Gastrocnemius medialis (tissue), 4 donors: ENCODE measurements at regions not wholly inside any gene's neighbourhood (a gene's known extent, or its start where the extent isn't known, plus 50 kb on each side); places are given as distances from the start of the nearest gene placed in this dataset.

Experiments
- ATAC-seq, 2 donors: fragments of 150-250 bp; one replicate each; pipeline ENCODE4 v1.9.1; 2016
- DNase-seq, 2 donors: peaks; one replicate each; pipeline ENCODE4 v3.0.0-alpha.2; 2019
- H3K27ac ChIP-seq, 4 donors: fragments of 200-600 bp; sonication (generic); 1 replicate in 1 of 4; 2 replicates in 3 of 4; pipeline ENCODE4 v1.5.1; 2016 to 2018; ENCODE audit warnings: mild to moderate bottlenecking in 2 of 4, moderate library complexity in 1 of 4
- H3K27me3 ChIP-seq, 3 donors: fragments of 200-600 bp; sonication (generic) in 2 of 3; 1 replicate in 1 of 3; 2 replicates in 2 of 3; pipeline versions ENCODE4 v1.5.1 to v1.6.0; 2016 to 2019; ENCODE audit warnings: mild to moderate bottlenecking in 1 of 3, moderate library complexity in 1 of 3
- H3K36me3 ChIP-seq, 2 donors: fragments of 200-600 bp; sonication (generic) in 1 of 2; one replicate each; pipeline ENCODE4 v1.5.1; 2017 to 2018
- H3K4me1 ChIP-seq, 2 donors: fragments of 200-600 bp; sonication (generic) in 1 of 2; one replicate each; pipeline ENCODE4 v1.5.1; 2016 to 2017; ENCODE audit warnings: mild to moderate bottlenecking in 2 of 2
- H3K4me3 ChIP-seq, 4 donors: fragments of 200-600 bp; sonication (generic) in 3 of 4; 1 replicate in 1 of 4; 2 replicates in 3 of 4; pipeline ENCODE4 v1.5.1; 2016 to 2019; ENCODE audit warnings: mild to moderate bottlenecking in 2 of 4
- H3K9me3 ChIP-seq, 3 donors: fragments of 200-600 bp; sonication (generic) in 2 of 3; 1 replicate in 1 of 3; 2 replicates in 2 of 3; pipeline ENCODE4 v1.5.1; 2016 to 2019
- CTCF ChIP-seq, 5 experiments: fragments of 450-650 bp in 3 of 5; fragments of 200-600 bp in 2 of 5; sonication (generic) in 2 of 5; IDR thresholded peaks in 4 of 5; conservative IDR thresholded peaks in 1 of 5; 1 replicate in 4 of 5; 2 replicates in 1 of 5; pipeline ENCODE4 v1.5.1; 2016 to 2019; ENCODE audit warnings: antibody characterized with exemption in 5 of 5, mild to moderate bottlenecking in 3 of 5, moderate library complexity in 3 of 5
- POLR2A ChIP-seq, 2 donors: fragments of 450-650 bp; IDR thresholded peaks; one replicate each; pipeline ENCODE4 v1.6.1; 2017; ENCODE audit warnings: antibody characterized with exemption in 2 of 2, mild to moderate bottlenecking in 2 of 2, moderate library complexity in 2 of 2
- in situ Hi-C, 4 donors: fragments of 200-750 bp; cut with MboI; loops; one replicate each; pipeline versions ENCODE4 v1.15.0 to v1.8.0; 2017; ENCODE audit warnings: low sequenced_read_pairs in 4 of 4
- intact Hi-C: fragments of 100-400 bp; cut with DNase I; formaldehyde crosslinking; loops from one replicate; pipeline ENCODE4 v1.15.1; 2023; ENCODE audit warnings: low total_unique reads

GRCh38 chr5:74169701-74170100 is 470.8 kb downstream of the ENC1 start:
- H3K4me3 ChIP-seq, result no peak overlapping the region
- in situ Hi-C loops (no loop called here), intact Hi-C loops (no loop called here)
- TF ChIP-seq CTCF (IDR thresholded peaks at IDR 0.05 in 4 of 5, conservative IDR thresholded peaks at IDR 0.05 in 1 of 5), result no peak
- TF ChIP-seq POLR2A (IDR thresholded peaks at IDR 0.05), result no peak
- ATAC-seq (no peak), DNase-seq (no peak)
- H3K27me3 ChIP-seq, result no peaks in the 10 kb centered on the region
- H3K27ac ChIP-seq, result no peak overlapping the region
- H3K9me3 ChIP-seq, result no peaks in the 10 kb centered on the region
- H3K4me1 ChIP-seq, result peaks cover 13% of the 10 kb centered on the region in 2 donors
- H3K36me3 ChIP-seq, result no peaks in the 10 kb centered on the region

GRCh38 chr5:74167930-74168315 is 472.6 kb downstream of the ENC1 start:
- intact Hi-C loops (no loop called here), in situ Hi-C loops (no loop called here)
- Histone ChIP-seq H3K9me3 (no peaks in the 10 kb centered on the region), H3K36me3 (no peaks in the 10 kb centered on the region), H3K4me1 (peaks cover 20% of the 10 kb centered on the region in 2 donors), H3K4me3 (no peak overlapping the region), H3K27me3 (no peaks in the 10 kb centered on the region), H3K27ac (no peak overlapping the region)
- ATAC-seq (no peak), DNase-seq (no peak)
- no peak for TF ChIP-seq CTCF (IDR thresholded peaks at IDR 0.05 in 4 of 5, conservative IDR thresholded peaks at IDR 0.05 in 1 of 5)
- TF ChIP-seq POLR2A (IDR thresholded peaks at IDR 0.05), result no peak

GRCh38 chr5:74167206-74167929 is 473.2 kb downstream of the ENC1 start:
- no peak for DNase-seq
- in situ Hi-C loops, result no loop called here
- TF ChIP-seq POLR2A (IDR thresholded peaks at IDR 0.05) (no peak), CTCF (IDR thresholded peaks at IDR 0.05 in 4 of 5, conservative IDR thresholded peaks at IDR 0.05 in 1 of 5) (no peak)
- no peak overlapping the region for H3K27ac ChIP-seq
- H3K36me3 ChIP-seq, result no peaks in the 10 kb centered on the region
- no peaks in the 10 kb centered on the region for H3K9me3 ChIP-seq
- H3K4me1 ChIP-seq, result peaks cover 20% of the 10 kb centered on the region in 2 donors
- H3K4me3 ChIP-seq, result no peak overlapping the region
- H3K27me3 ChIP-seq, result no peaks in the 10 kb centered on the region
- intact Hi-C loops, result no loop called here
- no peak for ATAC-seq

GRCh38 chr5:74166064-74166463 is 474.5 kb downstream of the ENC1 start:
- Histone ChIP-seq H3K4me1 (peaks cover 20% of the 10 kb centered on the region in 2 donors), H3K4me3 (no peak overlapping the region), H3K9me3 (no peaks in the 10 kb centered on the region), H3K36me3 (no peaks in the 10 kb centered on the region), H3K27ac (no peak overlapping the region), H3K27me3 (no peaks in the 10 kb centered on the region)
- no peak for DNase-seq
- no peak for TF ChIP-seq CTCF (IDR thresholded peaks at IDR 0.05 in 4 of 5, conservative IDR thresholded peaks at IDR 0.05 in 1 of 5)
- TF ChIP-seq POLR2A (IDR thresholded peaks at IDR 0.05), result no peak
- intact Hi-C loops, result no loop called here
- in situ Hi-C loops, result no loop called here
- no peak for ATAC-seq
